H9 (cell line): ENCODE measurements at regions not wholly inside any gene's neighbourhood (a gene's known extent, or its start where the extent isn't known, plus 50 kb on each side); places are given as distances from the start of the nearest gene placed in this dataset.

Source experiments
- DNase-seq: peaks from one replicate; pipeline ENCODE4 v3.0.0-alpha.2; 2017
- H2AFZ ChIP-seq: one replicate; pipeline ENCODE4 v1.6.1; 2013; ENCODE audit warnings: mild to moderate bottlenecking, low read length, control low read depth, moderate library complexity
- H2AK5ac ChIP-seq: 2 replicates; pipeline ENCODE4 v1.6.1; 2013; ENCODE audit warnings: low read length, control low read depth, mixed read lengths; ENCODE audit not compliant: insufficient read length
- H2BK120ac ChIP-seq: one replicate; pipeline ENCODE4 v1.6.1; 2013; ENCODE audit warnings: low read depth, mild to moderate bottlenecking, low read length, control low read depth, inconsistent platforms; ENCODE audit not compliant: poor library complexity, severe bottlenecking
- H2BK12ac ChIP-seq: 2 replicates; pipeline ENCODE4 v1.6.1; 2013; ENCODE audit warnings: low read length, control low read depth, mixed read lengths, low read depth; ENCODE audit not compliant: insufficient read length
- H2BK15ac ChIP-seq: 2 replicates; pipeline ENCODE4 v1.6.1; 2013; ENCODE audit warnings: low read depth, low read length, control low read depth
- H2BK20ac ChIP-seq: one replicate; pipeline ENCODE4 v1.6.1; 2013; ENCODE audit warnings: low read depth, mild to moderate bottlenecking, low read length, control low read depth, inconsistent platforms; ENCODE audit not compliant: poor library complexity, severe bottlenecking
- H2BK5ac ChIP-seq: 2 replicates; pipeline ENCODE4 v1.6.1; 2013; ENCODE audit warnings: low read length, control low read depth, mixed read lengths; ENCODE audit not compliant: insufficient read length
- H3K14ac ChIP-seq: 2 replicates; pipeline ENCODE4 v1.6.1; 2013; ENCODE audit warnings: low read length, control low read depth; ENCODE audit not compliant: insufficient read depth
- H3K18ac ChIP-seq: 2 replicates; pipeline ENCODE4 v1.6.1; 2013; ENCODE audit warnings: low read depth, mild to moderate bottlenecking, mixed read lengths, low read length, control low read depth; ENCODE audit not compliant: insufficient read length
- H3K23ac ChIP-seq: 2 replicates; pipeline ENCODE4 v1.6.1; 2013; ENCODE audit warnings: low read length, control low read depth, mixed read lengths, low read depth; ENCODE audit not compliant: insufficient read length
- H3K23me2 ChIP-seq: 2 replicates; pipeline ENCODE4 v1.6.1; 2013; ENCODE audit warnings: low read depth, mild to moderate bottlenecking, mixed read lengths, low read length, control low read depth; ENCODE audit not compliant: insufficient read length, poor library complexity, severe bottlenecking
- H3K27ac ChIP-seq: 2 replicates; pipeline ENCODE4 v1.5.1; 2013; ENCODE audit warnings: low read length, control low read depth, mixed read lengths, low read depth; ENCODE audit not compliant: insufficient read length
- H3K27me3 ChIP-seq: 2 replicates; pipeline ENCODE4 v1.6.1; 2013; ENCODE audit warnings: low read length, control low read depth, inconsistent platforms; ENCODE audit not compliant: insufficient read depth
- H3K4ac ChIP-seq: 2 replicates; pipeline ENCODE4 v1.6.1; 2013; ENCODE audit warnings: low read depth, mild to moderate bottlenecking, control low read depth, inconsistent platforms, low read length, moderate library complexity
- H3K4me1 ChIP-seq: 2 replicates; pipeline ENCODE4 v1.6.1; 2013; ENCODE audit warnings: low read length, control low read depth, inconsistent platforms; ENCODE audit not compliant: insufficient read depth
- H3K4me2 ChIP-seq: 2 replicates; pipeline ENCODE4 v1.6.1; 2013; ENCODE audit warnings: low read length, control low read depth, mixed read lengths; ENCODE audit not compliant: insufficient read length, insufficient read depth
- H3K56ac ChIP-seq: 2 replicates; pipeline ENCODE4 v1.6.1; 2013; ENCODE audit warnings: low read depth, mild to moderate bottlenecking, mixed read lengths, low read length, control low read depth; ENCODE audit not compliant: insufficient read length
- H3K79me1 ChIP-seq: 2 replicates; pipeline ENCODE4 v1.6.1; 2013; ENCODE audit warnings: low read depth, mild to moderate bottlenecking, moderate library complexity, low read length, control low read depth, inconsistent platforms; ENCODE audit not compliant: insufficient read depth, poor library complexity, severe bottlenecking
- H3K79me2 ChIP-seq: 2 replicates; pipeline ENCODE4 v1.6.1; 2013; ENCODE audit warnings: low read length, control low read depth, inconsistent platforms; ENCODE audit not compliant: insufficient read depth
- H3K9ac ChIP-seq: 2 replicates; pipeline ENCODE4 v1.6.1; 2013; ENCODE audit warnings: low read length, control low read depth, mixed read lengths; ENCODE audit not compliant: insufficient read length; ENCODE audit errors: extremely low read depth
- H3K9me3 ChIP-seq: one replicate; pipeline ENCODE4 v1.6.1; 2013; ENCODE audit warnings: low read depth, low read length, inconsistent platforms; ENCODE audit not compliant: control insufficient read depth
- H3T11ph ChIP-seq: one replicate; pipeline ENCODE4 v1.6.1; 2013; ENCODE audit warnings: mild to moderate bottlenecking, low read length, control low read depth, inconsistent platforms
- H4K20me1 ChIP-seq: one replicate; pipeline ENCODE4 v1.6.1; 2013; ENCODE audit not compliant: control insufficient read depth, insufficient read length, insufficient read depth
- H4K5ac ChIP-seq: 2 replicates; pipeline ENCODE4 v1.6.1; 2013; ENCODE audit warnings: low read depth, mild to moderate bottlenecking, mixed read lengths, low read length, control low read depth; ENCODE audit not compliant: insufficient read length
- H4K8ac ChIP-seq: replicated peaks from 2 replicates; pipeline ENCODE4 v1.6.1; 2013; ENCODE audit warnings: low read length, control low read depth, mixed read lengths, low read depth; ENCODE audit not compliant: insufficient read length
- H4K91ac ChIP-seq: 2 replicates; pipeline ENCODE4 v1.6.1; 2013; ENCODE audit warnings: low read depth, mild to moderate bottlenecking, moderate library complexity, mixed read lengths, low read length, control low read depth; ENCODE audit not compliant: insufficient read length
- H3K27ac Mint-ChIP-seq, 3 experiments: 2 replicates in 2 of 3; 3 replicates in 1 of 3; pipeline ENCODE4 v1.8.0; 2020 to 2021; ENCODE audit warnings: mixed read lengths in 3 of 3, mild to moderate bottlenecking in 1 of 3, moderate library complexity in 1 of 3
- H3K27me3 Mint-ChIP-seq: 2 replicates; pipeline ENCODE4 v1.8.0; 2021; ENCODE audit warnings: low read depth, mild to moderate bottlenecking, moderate library complexity, mixed read lengths
- H3K36me3 Mint-ChIP-seq, 3 experiments: 2 replicates in 2 of 3; 3 replicates in 1 of 3; pipeline ENCODE4 v1.8.0; 2020 to 2021; ENCODE audit warnings: low read depth in 3 of 3, mixed read lengths in 3 of 3; ENCODE audit not compliant: insufficient read depth in 1 of 3
- H3K4me1 Mint-ChIP-seq, 2 experiments: 2 replicates each; pipeline ENCODE4 v1.8.0; 2020; ENCODE audit warnings: mixed read lengths in 2 of 2
- H3K4me3 Mint-ChIP-seq, 2 experiments: 2 replicates in 1 of 2; 3 replicates in 1 of 2; pipeline ENCODE4 v1.8.0; 2020 to 2021; ENCODE audit warnings: mild to moderate bottlenecking in 2 of 2, mixed read lengths in 2 of 2, moderate library complexity in 1 of 2
- H3K9me3 Mint-ChIP-seq, 2 experiments: 2 replicates in 1 of 2; 3 replicates in 1 of 2; pipeline ENCODE4 v1.8.0; 2020; ENCODE audit warnings: mild to moderate bottlenecking in 2 of 2, mixed read lengths in 2 of 2, moderate library complexity in 1 of 2
- CTCF ChIP-seq: fragments of 200-600 bp; sonication (generic); conservative IDR thresholded peaks from 3 replicates; pipeline ENCODE4 v1.8.0; 2021; ENCODE audit warnings: antibody characterized with exemption, mild to moderate bottlenecking
- WGBS: extraction: QIAGEN DNeasy Blood & Tissue Kit; methylation state at CpG from one replicate; pipeline ENCODE4 v1.1.7; 2013; ENCODE audit warnings: missing lambda C conversion rate, low lambda C conversion rate, mixed read lengths; ENCODE audit not compliant: insufficient read length; ENCODE audit errors: extremely low coverage; 5-methylcytosine and 5-hydroxymethylcytosine counted together

- Histone ChIP-seq H3K4ac (no peak overlapping the region), H3K56ac (no peak overlapping the region), H3K4me2 (no peak overlapping the region), H3K27ac (no peak overlapping the region), H2BK5ac (no peak overlapping the region), H2BK15ac (no peak overlapping the region), H4K20me1 (no peaks in the 10 kb centered on the region), H3K23ac (no peak overlapping the region), H2AFZ (no peak overlapping the region), H2AK5ac (no peak overlapping the region), H3K9me3 (no peaks in the 10 kb centered on the region), H4K5ac (no peak overlapping the region), H3K14ac (no peak overlapping the region), H2BK120ac (no peak overlapping the region), H3K79me1 (no peaks in the 10 kb centered on the region), H3K4me1 (no peaks in the 10 kb centered on the region), H3K9ac (no peak overlapping the region), H2BK20ac (no peak overlapping the region), H2BK12ac (no peak overlapping the region), H4K8ac (no peak overlapping the region), H3T11ph (no peak overlapping the region), H3K23me2 (no peaks in the 10 kb centered on the region), H4K91ac (no peak overlapping the region), H3K18ac (no peak overlapping the region), H3K27me3 (no peaks in the 10 kb centered on the region), H3K79me2 (no peaks in the 10 kb centered on the region)
- H3K27ac Mint-ChIP-seq: no peak overlapping the region
- TF ChIP-seq CTCF: no peak
- peaks cover 7 to 16% (median 12%) of the 10 kb centered on the region in 3 experiments; a peak in 6 of 7 replicates for H3K36me3 Mint-ChIP-seq
- peaks cover 12 to 17% of the 10 kb centered on the region in 2 experiments for H3K9me3 Mint-ChIP-seq
- DNase-seq: no peak
- no peak overlapping the region for H3K4me3 Mint-ChIP-seq
- no peaks in the 10 kb centered on the region for H3K27me3 Mint-ChIP-seq
- no peaks in the 10 kb centered on the region for H3K4me1 Mint-ChIP-seq
- WGBS: no CpG with 5 or more reads among the region's 2 CpGs
These were observed 546.5 kb upstream of the SEMA3D start for GRCh38 chr7:85733169-85733915.
